Endothelial cell of umbilical vein (primary cell): ENCODE measurements at regions not wholly inside any gene's neighbourhood (a gene's known extent, or its start where the extent isn't known, plus 50 kb on each side); places are given as distances from the start of the nearest gene placed in this dataset.

ENCODE experiments used
- EZH2 ChIP-seq: IDR thresholded peaks from 2 replicates; pipeline ENCODE4 v1.6.1; 2012; ENCODE audit warnings: borderline replicate concordance, low read depth, mild to moderate bottlenecking, moderate library complexity, low read length, inconsistent platforms; ENCODE audit not compliant: severe bottlenecking
- GATA2 ChIP-seq: IDR thresholded peaks from 2 replicates; pipeline ENCODE4 v1.7.0; 2011; ENCODE audit warnings: low read depth, mild to moderate bottlenecking, moderate library complexity, mixed read lengths, low read length; ENCODE audit not compliant: insufficient read length, insufficient read depth
- POLR2A ChIP-seq: IDR thresholded peaks from 2 replicates; pipeline ENCODE4 v1.6.1; 2012; ENCODE audit warnings: low read depth, mild to moderate bottlenecking, control low read depth, low read length
- POLR2AphosphoS5 ChIP-seq: IDR thresholded peaks from 2 replicates; pipeline ENCODE4 v1.6.1; 2012; ENCODE audit warnings: low read depth, mild to moderate bottlenecking, control low read depth, low read length, moderate library complexity; ENCODE audit not compliant: insufficient read depth
- TF ChIP-seq, protein P1 (sequence below), 2 donors: IDR thresholded peaks; 1 replicate in 1 of 2; 2 replicates in 1 of 2; pipeline ENCODE4 v1.5.1; 2011; ENCODE audit warnings: low read length in 2 of 2, mild to moderate bottlenecking in 2 of 2, moderate library complexity in 2 of 2, control low read depth in 1 of 2, inconsistent platforms in 1 of 2, low read depth in 1 of 2; ENCODE audit not compliant: insufficient read depth in 1 of 2; ENCODE audit errors: extremely low read depth in 1 of 2

DNA sequence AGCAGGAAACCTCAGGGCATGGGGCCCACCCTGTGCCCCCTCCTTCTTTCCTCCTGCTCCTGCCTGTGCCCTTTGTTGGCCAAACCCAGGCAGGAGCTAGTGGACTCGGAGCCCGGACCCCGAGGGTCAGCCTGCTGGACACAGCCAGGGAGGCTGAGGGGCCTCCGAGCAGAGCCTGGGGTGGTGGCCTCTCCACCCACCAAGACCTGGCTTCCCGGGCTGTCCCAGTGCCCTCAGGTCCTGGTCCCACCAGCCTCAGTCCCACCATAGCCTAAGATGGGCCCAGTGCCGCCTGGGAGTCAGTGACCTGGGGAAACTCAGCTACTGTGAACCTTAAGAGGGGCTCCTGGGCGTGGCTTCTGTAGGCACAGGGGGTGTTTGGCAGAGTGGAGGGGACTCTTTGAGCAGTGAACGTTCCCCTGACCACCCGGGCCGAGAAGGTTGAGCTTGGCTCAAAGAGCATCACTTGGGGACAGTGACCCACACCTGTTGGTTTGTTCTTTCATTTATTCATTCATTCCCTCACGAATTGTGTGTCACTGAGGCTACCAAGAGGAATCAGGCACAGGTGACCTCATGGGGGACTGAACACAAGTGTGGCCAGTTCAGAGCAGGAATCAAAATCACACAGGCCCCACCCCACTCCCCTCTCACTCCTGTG lies 266.1 kb downstream of the ADGRD1 start:
- TF ChIP-seq POLR2AphosphoS5 (no peak), POLR2A (no peak), GATA2 (no peak), EZH2 (no peak)
- TF ChIP-seq, protein P1, sequence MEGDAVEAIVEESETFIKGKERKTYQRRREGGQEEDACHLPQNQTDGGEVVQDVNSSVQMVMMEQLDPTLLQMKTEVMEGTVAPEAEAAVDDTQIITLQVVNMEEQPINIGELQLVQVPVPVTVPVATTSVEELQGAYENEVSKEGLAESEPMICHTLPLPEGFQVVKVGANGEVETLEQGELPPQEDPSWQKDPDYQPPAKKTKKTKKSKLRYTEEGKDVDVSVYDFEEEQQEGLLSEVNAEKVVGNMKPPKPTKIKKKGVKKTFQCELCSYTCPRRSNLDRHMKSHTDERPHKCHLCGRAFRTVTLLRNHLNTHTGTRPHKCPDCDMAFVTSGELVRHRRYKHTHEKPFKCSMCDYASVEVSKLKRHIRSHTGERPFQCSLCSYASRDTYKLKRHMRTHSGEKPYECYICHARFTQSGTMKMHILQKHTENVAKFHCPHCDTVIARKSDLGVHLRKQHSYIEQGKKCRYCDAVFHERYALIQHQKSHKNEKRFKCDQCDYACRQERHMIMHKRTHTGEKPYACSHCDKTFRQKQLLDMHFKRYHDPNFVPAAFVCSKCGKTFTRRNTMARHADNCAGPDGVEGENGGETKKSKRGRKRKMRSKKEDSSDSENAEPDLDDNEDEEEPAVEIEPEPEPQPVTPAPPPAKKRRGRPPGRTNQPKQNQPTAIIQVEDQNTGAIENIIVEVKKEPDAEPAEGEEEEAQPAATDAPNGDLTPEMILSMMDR (IDR thresholded peaks at IDR 0.05; ENCODE audit: extremely low read depth in 1 of 2, insufficient read depth in 1 of 2, low read depth in 1 of 2, low read length in 2 of 2) = no peak
